SU-DHL-6 (cell line): ENCODE measurements at regions not wholly inside any gene's neighbourhood (a gene's known extent, or its start where the extent isn't known, plus 50 kb on each side); places are given as distances from the start of the nearest gene placed in this dataset.

Source experiments
- H2AFZ ChIP-seq: fragments of 200-600 bp; sonication (generic); 2 replicates; pipeline ENCODE4 v1.6.1; 2014; ENCODE audit warnings: low read depth, mild to moderate bottlenecking, moderate library complexity, mixed read lengths, antibody characterized with exemption, low read length; ENCODE audit not compliant: severe bottlenecking
- H3F3A ChIP-seq: fragments of 200-600 bp; shearing (Covaris generic); 2 replicates; pipeline ENCODE4 v1.6.0; 2016; ENCODE audit warnings: antibody characterized with exemption, mild to moderate bottlenecking; ENCODE audit not compliant: insufficient read depth
- H3K27ac ChIP-seq: fragments of 200-600 bp; sonication (generic); 2 replicates; pipeline ENCODE4 v1.5.1; 2016; ENCODE audit warnings: low read depth, mild to moderate bottlenecking, low read length, moderate library complexity, mixed read lengths
- H3K27me3 ChIP-seq: fragments of 200-600 bp; sonication (generic), shearing (Covaris generic); 2 replicates; pipeline ENCODE4 v1.6.0; 2014; ENCODE audit warnings: mild to moderate bottlenecking, low read length
- H3K36me3 ChIP-seq: fragments of 200-600 bp; sonication (generic); 2 replicates; pipeline ENCODE4 v1.6.1; 2014; ENCODE audit warnings: mild to moderate bottlenecking, low read length, mixed read lengths
- H3K4me2 ChIP-seq: fragments of 300-600, 200-600 bp; shearing (Covaris generic), sonication (generic); 2 replicates; pipeline ENCODE4 v1.6.0; 2014; ENCODE audit warnings: low read length, low read depth, mild to moderate bottlenecking; ENCODE audit not compliant: poor library complexity, severe bottlenecking
- H3K4me3 ChIP-seq: fragments of 200-600 bp; sonication (generic); 2 replicates; pipeline ENCODE4 v1.5.1; 2014; ENCODE audit warnings: antibody characterized with exemption, low read length, mild to moderate bottlenecking, mixed read lengths; ENCODE audit not compliant: insufficient read depth, poor library complexity, severe bottlenecking
- H3K79me2 ChIP-seq: fragments of 200-600 bp; sonication (generic); 2 replicates; pipeline ENCODE4 v1.6.1; 2014; ENCODE audit warnings: mild to moderate bottlenecking, low read length, moderate library complexity; ENCODE audit not compliant: insufficient read depth
- H3K9ac ChIP-seq: fragments of 200-600 bp; sonication (generic); 2 replicates; pipeline ENCODE4 v1.7.0; 2014; ENCODE audit warnings: mild to moderate bottlenecking, low read length
- H3K9me2 ChIP-seq: fragments of 200-600 bp; sonication (generic); replicated peaks from 2 replicates; pipeline ENCODE4 v1.6.1; 2014; ENCODE audit warnings: low read length; ENCODE audit not compliant: insufficient read depth
- H3K9me3 ChIP-seq: fragments of 200-600 bp; sonication (generic); 2 replicates; pipeline ENCODE4 v1.6.1; 2014; ENCODE audit warnings: low read length, mixed read lengths; ENCODE audit not compliant: insufficient read depth
- H4K20me1 ChIP-seq: fragments of 200-600 bp; sonication (generic); 2 replicates; pipeline ENCODE4 v1.6.1; 2014; ENCODE audit warnings: low read depth, mild to moderate bottlenecking, antibody characterized with exemption, low read length, moderate library complexity, mixed read lengths
- EZH2phosphoT487 ChIP-seq: fragments of 200-600 bp; sonication (generic), shearing (Covaris generic); conservative IDR thresholded peaks from 2 replicates; pipeline ENCODE4 v1.6.1; 2018; ENCODE audit warnings: mild to moderate bottlenecking, antibody characterized with exemption, low read length, moderate library complexity, mixed read lengths
- TF ChIP-seq, protein P1 (sequence below): fragments of 200-600 bp; sonication (generic); IDR thresholded peaks from one replicate; pipeline ENCODE4 v1.5.1; 2017; ENCODE audit warnings: antibody characterized with exemption, mild to moderate bottlenecking, low read length, moderate library complexity; ENCODE audit not compliant: insufficient read depth, poor library complexity, severe bottlenecking

- H3K79me2 ChIP-seq = no peaks in the 10 kb centered on the region
- no peak overlapping the region for H3K27ac ChIP-seq
- no peaks in the 10 kb centered on the region for H3K9me3 ChIP-seq
- H3K4me3 ChIP-seq = no peak overlapping the region
- H3K4me2 ChIP-seq = no peak overlapping the region
- H3K9me2 ChIP-seq = no peaks in the 10 kb centered on the region
- no peaks in the 10 kb centered on the region for H4K20me1 ChIP-seq
- H3K36me3 ChIP-seq = no peaks in the 10 kb centered on the region
- no peaks in the 10 kb centered on the region for H3F3A ChIP-seq
- TF ChIP-seq, protein P1, sequence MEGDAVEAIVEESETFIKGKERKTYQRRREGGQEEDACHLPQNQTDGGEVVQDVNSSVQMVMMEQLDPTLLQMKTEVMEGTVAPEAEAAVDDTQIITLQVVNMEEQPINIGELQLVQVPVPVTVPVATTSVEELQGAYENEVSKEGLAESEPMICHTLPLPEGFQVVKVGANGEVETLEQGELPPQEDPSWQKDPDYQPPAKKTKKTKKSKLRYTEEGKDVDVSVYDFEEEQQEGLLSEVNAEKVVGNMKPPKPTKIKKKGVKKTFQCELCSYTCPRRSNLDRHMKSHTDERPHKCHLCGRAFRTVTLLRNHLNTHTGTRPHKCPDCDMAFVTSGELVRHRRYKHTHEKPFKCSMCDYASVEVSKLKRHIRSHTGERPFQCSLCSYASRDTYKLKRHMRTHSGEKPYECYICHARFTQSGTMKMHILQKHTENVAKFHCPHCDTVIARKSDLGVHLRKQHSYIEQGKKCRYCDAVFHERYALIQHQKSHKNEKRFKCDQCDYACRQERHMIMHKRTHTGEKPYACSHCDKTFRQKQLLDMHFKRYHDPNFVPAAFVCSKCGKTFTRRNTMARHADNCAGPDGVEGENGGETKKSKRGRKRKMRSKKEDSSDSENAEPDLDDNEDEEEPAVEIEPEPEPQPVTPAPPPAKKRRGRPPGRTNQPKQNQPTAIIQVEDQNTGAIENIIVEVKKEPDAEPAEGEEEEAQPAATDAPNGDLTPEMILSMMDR = no peak
- no peak for TF ChIP-seq EZH2phosphoT487
- no peak overlapping the region for H3K9ac ChIP-seq
- H2AFZ ChIP-seq = no peak overlapping the region
- no peaks in the 10 kb centered on the region for H3K27me3 ChIP-seq
Observed at GRCh38 chr15:97196048-97197014, 764.2 kb upstream of the ARRDC4 start.

DNA sequence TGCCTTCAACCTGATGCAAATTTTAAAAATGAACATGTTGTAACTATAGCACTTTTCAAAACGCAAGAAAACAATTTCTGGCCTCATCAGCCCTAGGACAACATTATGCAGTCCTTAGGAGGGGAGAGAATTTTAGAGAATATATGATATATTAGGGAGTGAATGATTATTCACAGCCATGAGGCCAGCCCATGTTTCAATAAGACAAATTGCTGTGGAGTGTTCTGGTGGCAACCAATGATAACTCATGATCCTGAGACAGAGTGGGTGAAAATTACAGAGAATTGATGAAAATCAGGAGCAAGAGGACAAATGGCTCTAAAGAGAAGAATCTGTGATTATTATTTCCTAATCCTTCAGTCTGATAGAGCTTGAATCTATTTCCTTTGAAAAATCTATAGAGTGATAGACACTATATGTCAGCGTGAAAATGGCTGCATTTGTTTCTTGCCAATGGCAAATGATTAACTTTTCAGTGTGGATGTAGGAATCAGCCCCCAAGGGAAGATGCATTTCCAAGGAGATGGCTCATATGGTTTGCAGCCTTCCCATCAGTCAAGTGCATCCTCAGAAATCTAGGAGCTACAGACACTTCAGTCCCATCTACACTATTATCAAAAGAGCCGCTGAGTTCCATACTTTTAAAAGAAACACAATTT is 761.0 kb upstream of the ARRDC4 start:
- Histone ChIP-seq H3F3A (no peaks in the 10 kb centered on the region), H3K27me3 (no peaks in the 10 kb centered on the region), H2AFZ (no peak overlapping the region), H3K9ac (no peak overlapping the region), H3K36me3 (no peaks in the 10 kb centered on the region), H3K9me2 (no peaks in the 10 kb centered on the region), H3K9me3 (no peaks in the 10 kb centered on the region), H4K20me1 (no peaks in the 10 kb centered on the region), H3K79me2 (no peaks in the 10 kb centered on the region), H3K4me2 (no peak overlapping the region), H3K4me3 (no peak overlapping the region), H3K27ac (no peak overlapping the region)
- TF ChIP-seq, protein P1 = no peak
- TF ChIP-seq EZH2phosphoT487 = no peak

- no peaks in the 10 kb centered on the region for H3K27me3 ChIP-seq
- no peaks in the 10 kb centered on the region for H3K79me2 ChIP-seq
- no peaks in the 10 kb centered on the region for H3F3A ChIP-seq
- no peaks in the 10 kb centered on the region for H3K9me3 ChIP-seq
- H3K36me3 ChIP-seq = no peaks in the 10 kb centered on the region
- H4K20me1 ChIP-seq = no peaks in the 10 kb centered on the region
- no peak overlapping the region for H3K27ac ChIP-seq
- no peak overlapping the region for H2AFZ ChIP-seq
- no peaks in the 10 kb centered on the region for H3K9me2 ChIP-seq
- H3K4me2 ChIP-seq = no peak overlapping the region
- TF ChIP-seq, protein P1 = no peak
- no peak for TF ChIP-seq EZH2phosphoT487
- no peak overlapping the region for H3K4me3 ChIP-seq
- no peak overlapping the region for H3K9ac ChIP-seq
Observed at GRCh38 chr15:97200161-97200560, 760.3 kb upstream of the ARRDC4 start.
